SK-N-SH (cell line): ENCODE measurements at regions not wholly inside any gene's neighbourhood (a gene's known extent, or its start where the extent isn't known, plus 50 kb on each side); places are given as distances from the start of the nearest gene placed in this dataset.

ENCODE experiments used
- CTCF ChIA-PET: fragments of 300-600, 350-600 bp; formaldehyde crosslinking; extraction: SDS; loops from one replicate; lab custom pipeline; 2021; lab: Yijun Ruan, JAX
- POLR2A ChIA-PET: fragments of 350-600 bp; sonication (Branson Sonifier 250); formaldehyde crosslinking; extraction: SDS; loops from one replicate; lab custom pipeline; 2020; ENCODE audit warnings: antibody characterized with exemption, inconsistent platforms; lab: Yijun Ruan, JAX
- DNase-seq: peaks from one replicate; pipeline ENCODE4 v3.0.0; 2012
- H2AFZ ChIP-seq: fragments of 200-600 bp; sonication (generic); 2 replicates; pipeline ENCODE4 v1.8.1; 2016; ENCODE audit warnings: antibody characterized with exemption, mild to moderate bottlenecking, low read depth
- H3F3A ChIP-seq: fragments of 200-600 bp; sonication (generic); replicated peaks from 2 replicates; pipeline ENCODE3; 2016; ENCODE audit warnings: antibody characterized with exemption, mild to moderate bottlenecking; ENCODE audit not compliant: insufficient read depth
- H3K27ac ChIP-seq, 2 experiments: fragments of 200-500 bp in 1 of 2; fragments of 200-600 bp in 1 of 2; sonication (Bioruptor generic) in 1 of 2; sonication (generic), shearing (Covaris generic) in 1 of 2; 2 replicates each; pipeline versions ENCODE4 v1.5.1 to v1.6.1; 2014 to 2016; ENCODE audit warnings: low read depth in 2 of 2, inconsistent platforms in 1 of 2, low read length in 1 of 2, mild to moderate bottlenecking in 1 of 2, mixed read lengths in 1 of 2
- H3K27me3 ChIP-seq: fragments of 200-600 bp; sonication (generic), shearing (Covaris generic); 2 replicates; pipeline ENCODE4 v1.6.1; 2016; ENCODE audit warnings: mixed run types; ENCODE audit not compliant: insufficient read depth
- H3K36me3 ChIP-seq, 2 experiments: fragments of 200-500 bp in 1 of 2; fragments of 200-600 bp in 1 of 2; sonication (Bioruptor generic) in 1 of 2; sonication (generic) in 1 of 2; replicated peaks in 1 of 2; 2 replicates each; pipeline versions ENCODE3 to v1.5.1; 2014 to 2016; ENCODE audit warnings: low read length in 1 of 2, mild to moderate bottlenecking in 1 of 2; ENCODE audit not compliant: insufficient read depth in 2 of 2, control insufficient read depth in 1 of 2
- H3K4me1 ChIP-seq, 2 experiments: fragments of 200-500 bp in 1 of 2; fragments of 200-600 bp in 1 of 2; sonication (Bioruptor generic) in 1 of 2; sonication (generic), shearing (Covaris generic) in 1 of 2; 2 replicates each; pipeline versions ENCODE4 v1.5.1 to v1.6.1; 2014 to 2016; ENCODE audit warnings: low read depth in 1 of 2, low read length in 1 of 2, mixed run types in 1 of 2; ENCODE audit not compliant: insufficient read depth in 2 of 2, control insufficient read depth in 1 of 2
- H3K4me2 ChIP-seq: fragments of 200-600 bp; sonication (generic), shearing (Covaris generic); 2 replicates; pipeline ENCODE4 v1.6.1; 2017; ENCODE audit warnings: mixed run types
- H3K4me3 ChIP-seq, 2 experiments: fragments of 200-500 bp in 1 of 2; fragments of 200-600 bp in 1 of 2; sonication (Bioruptor generic) in 1 of 2; sonication (generic), shearing (Covaris generic) in 1 of 2; 2 replicates each; pipeline versions ENCODE4 v1.5.1 to v1.8.1; 2014 to 2016; ENCODE audit warnings: low read depth in 2 of 2, inconsistent platforms in 1 of 2, low read length in 1 of 2, mild to moderate bottlenecking in 1 of 2, mixed read lengths in 1 of 2, moderate library complexity in 1 of 2
- H3K79me2 ChIP-seq: fragments of 200-600 bp; sonication (generic); 2 replicates; pipeline ENCODE4 v1.8.1; 2017; ENCODE audit warnings: mild to moderate bottlenecking; ENCODE audit not compliant: insufficient read depth
- H3K9ac ChIP-seq: fragments of 200-600 bp; sonication (generic); 2 replicates; pipeline ENCODE4 v1.6.1; 2017; ENCODE audit warnings: mixed run types
- H3K9me2 ChIP-seq: fragments of 200-600 bp; sonication (generic); 2 replicates; pipeline ENCODE4 v1.6.1; 2017; ENCODE audit warnings: mixed run types
- H3K9me3 ChIP-seq: fragments of 200-600 bp; sonication (generic); 2 replicates; pipeline ENCODE4 v1.6.1; 2017; ENCODE audit warnings: mixed run types, mild to moderate bottlenecking, moderate library complexity
- H4K20me1 ChIP-seq: fragments of 200-600 bp; sonication (generic); 2 replicates; pipeline ENCODE4 v1.6.1; 2017; ENCODE audit warnings: mild to moderate bottlenecking, mixed run types; ENCODE audit not compliant: insufficient read depth
- CHD2 ChIP-seq: fragments of 150-350 bp; IDR thresholded peaks from 2 replicates; pipeline ENCODE4 v1.6.1; 2018; ENCODE audit warnings: low read length; ENCODE audit not compliant: partially characterized antibody
- ELF1 ChIP-seq: IDR thresholded peaks from 2 replicates; pipeline ENCODE4 v1.4.0; 2012
- EP300 ChIP-seq, 2 experiments: IDR thresholded peaks; 2 replicates each; pipeline versions ENCODE4 v1.4.0 to v1.6.1; 2012; ENCODE audit warnings: borderline replicate concordance in 1 of 2, low read depth in 1 of 2, low read length in 1 of 2
- EZH2phosphoT487 ChIP-seq: fragments of 200-600 bp; sonication (generic); IDR thresholded peaks from 2 replicates; pipeline ENCODE4 v1.6.1; 2017; ENCODE audit warnings: low read depth, mixed run types, mild to moderate bottlenecking, antibody characterized with exemption, moderate library complexity, borderline replicate concordance
- FOXJ3 ChIP-seq: sonication (generic); formaldehyde crosslinking; IDR thresholded peaks from 2 replicates; pipeline ENCODE4 v1.5.1; 2020; ENCODE audit warnings: mild to moderate bottlenecking, missing genetic modification reagents
- FOXM1 ChIP-seq: IDR thresholded peaks from 2 replicates; pipeline ENCODE4 v1.4.0; 2012; ENCODE audit warnings: low read depth, mild to moderate bottlenecking
- GABPA ChIP-seq: IDR thresholded peaks from 2 replicates; pipeline ENCODE4 v1.4.0; 2012; ENCODE audit warnings: low read depth, mild to moderate bottlenecking
- GATA2 ChIP-seq: sonication (generic); formaldehyde crosslinking; IDR thresholded peaks from 2 replicates; pipeline ENCODE4 v1.5.0; 2020; ENCODE audit warnings: mild to moderate bottlenecking, missing genetic modification reagents
- MXI1 ChIP-seq: IDR thresholded peaks from 2 replicates; pipeline ENCODE4 v1.6.1; 2012; ENCODE audit warnings: mild to moderate bottlenecking, low read depth, low read length, improper control_type of control experiment
- NRF1 ChIP-seq: IDR thresholded peaks from 2 replicates; pipeline ENCODE4 v1.6.1; 2012; ENCODE audit warnings: low read depth, mild to moderate bottlenecking, low read length
- PBX3 ChIP-seq: IDR thresholded peaks from 2 replicates; pipeline ENCODE4; 2012
- POLR2AphosphoS5 ChIP-seq: IDR thresholded peaks from 2 replicates; pipeline ENCODE4 v1.6.1; 2012; ENCODE audit warnings: low read depth, low read length
- RCOR1 ChIP-seq: fragments of 150-350 bp; IDR thresholded peaks from 2 replicates; pipeline ENCODE4 v1.6.1; 2017; ENCODE audit warnings: antibody characterized with exemption, low read length
- RFX5 ChIP-seq: IDR thresholded peaks from 2 replicates; pipeline ENCODE4 v1.6.1; 2012; ENCODE audit warnings: mild to moderate bottlenecking, improper control_type of control experiment, low read length
- RXRA ChIP-seq: IDR thresholded peaks from 2 replicates; pipeline ENCODE4 v1.4.0; 2012; ENCODE audit warnings: low read depth, mild to moderate bottlenecking, borderline replicate concordance
- SIN3A ChIP-seq: IDR thresholded peaks from 2 replicates; pipeline ENCODE4 v1.6.1; 2012; ENCODE audit warnings: low read depth, mild to moderate bottlenecking, low read length, moderate library complexity, borderline replicate concordance
- SMC3 ChIP-seq: IDR thresholded peaks from 2 replicates; pipeline ENCODE4 v1.6.1; 2012; ENCODE audit warnings: low read depth, low read length, improper control_type of control experiment
- TAF1 ChIP-seq: IDR thresholded peaks from 2 replicates; pipeline ENCODE4 v1.6.1; 2012; ENCODE audit warnings: low read depth, mild to moderate bottlenecking, low read length, moderate library complexity, borderline replicate concordance
- TCF12 ChIP-seq: IDR thresholded peaks from 2 replicates; pipeline ENCODE4 v1.4.0; 2012
- TEAD4 ChIP-seq: IDR thresholded peaks from 2 replicates; pipeline ENCODE4 v1.4.0; 2012; ENCODE audit warnings: mild to moderate bottlenecking, borderline replicate concordance; ENCODE audit not compliant: insufficient read depth
- WGBS: methylation state at CpG from one replicate; pipeline ENCODE4 v1.1.6; 2017; ENCODE audit warnings: low lambda C conversion rate; 5-methylcytosine and 5-hydroxymethylcytosine counted together
- TF ChIP-seq, protein P1 (sequence below): IDR thresholded peaks from 2 replicates; pipeline ENCODE4 v1.4.0; 2012; ENCODE audit warnings: low read depth
- TF ChIP-seq, protein P2 (sequence below): fragments of 200-600 bp; sonication (generic); IDR thresholded peaks from 2 replicates; pipeline ENCODE4 v1.6.1; 2017; ENCODE audit warnings: antibody characterized with exemption, mild to moderate bottlenecking, moderate library complexity
- TF ChIP-seq, protein P3 (sequence below): IDR thresholded peaks from 2 replicates; pipeline ENCODE4 v1.4.0; 2012; ENCODE audit warnings: low read depth, borderline replicate concordance

DNA sequence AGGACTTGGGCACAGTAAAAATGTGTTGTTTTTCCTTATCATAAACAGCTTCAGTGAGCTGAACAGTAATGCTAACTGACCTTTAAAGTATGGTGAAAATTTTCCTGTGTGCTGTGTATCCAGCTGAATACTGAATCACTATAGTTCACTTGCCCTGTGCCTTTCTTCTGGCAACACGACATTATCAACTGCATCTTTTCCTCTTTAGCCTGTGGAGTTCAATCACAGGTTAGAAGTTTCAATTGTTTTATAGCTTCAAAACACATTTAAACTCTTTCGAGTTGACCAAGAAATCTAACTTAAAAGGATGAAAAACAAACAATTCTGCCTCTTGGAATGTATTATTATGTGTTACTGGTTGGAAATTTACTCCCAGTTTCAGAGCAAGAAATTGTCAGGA lies 1120.7 kb upstream of the ALCAM start:
- ChIA-PET CTCF (interaction anchor here (1.4 kb wide), 1 partner anchor 8 kb away, joined by 3 read pairs; no protein-coding TSS in a partner anchor), POLR2A (no interaction called here)
- Histone ChIP-seq H3K27me3 (no peaks in the 10 kb centered on the region), H3K9ac (no peak overlapping the region), H3K27ac (0 out of 4 replicates have a peak overlapping the region, but pooled peaks of 1 of the 2 experiments have one; percentile 16), H3K9me2 (no peaks in the 10 kb centered on the region), H3K9me3 (no peaks in the 10 kb centered on the region), H3K79me2 (no peaks in the 10 kb centered on the region), H3K36me3 (no peaks in the 10 kb centered on the region), H4K20me1 (no peaks in the 10 kb centered on the region), H3K4me1 (no peaks in the 10 kb centered on the region; a peak in 1 of 4 replicates), H3K4me2 (no peak overlapping the region), H3F3A (no peaks in the 10 kb centered on the region), H2AFZ (peak overlapping the region; percentile 33; the same call in 1 of the 2 replicates), H3K4me3 (no peak overlapping the region)
- DNase-seq: no peak
- WGBS: 19% methylated on average over 2 of the region's 2 CpGs
- no peak for TF ChIP-seq TEAD4
- no peak for TF ChIP-seq PBX3
- no peak for TF ChIP-seq CHD2
- TF ChIP-seq RXRA: no peak
- TF ChIP-seq, protein P1, sequence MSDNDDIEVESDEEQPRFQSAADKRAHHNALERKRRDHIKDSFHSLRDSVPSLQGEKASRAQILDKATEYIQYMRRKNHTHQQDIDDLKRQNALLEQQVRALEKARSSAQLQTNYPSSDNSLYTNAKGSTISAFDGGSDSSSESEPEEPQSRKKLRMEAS: no peak
- no peak for TF ChIP-seq POLR2AphosphoS5
- TF ChIP-seq RCOR1: no peak
- TF ChIP-seq ELF1: no peak
- no peak for TF ChIP-seq TCF12
- no peak for TF ChIP-seq SMC3
- TF ChIP-seq FOXM1: no peak
- no peak for TF ChIP-seq SIN3A
- no peak for TF ChIP-seq RFX5
- no peak for TF ChIP-seq NRF1

- no peak for DNase-seq
- H3K4me2 ChIP-seq: no peak overlapping the region
- ChIA-PET POLR2A (no interaction called here), CTCF (no interaction called here)
- no peaks in the 10 kb centered on the region for H3K79me2 ChIP-seq
- 92% methylated on average over 4 of the region's 4 CpGs for WGBS
- no peak overlapping the region for H3K9ac ChIP-seq
- H2AFZ ChIP-seq: no peak overlapping the region
- no peaks in the 10 kb centered on the region for H3F3A ChIP-seq
- no peaks in the 10 kb centered on the region for H3K4me1 ChIP-seq
- H3K27me3 ChIP-seq: no peaks in the 10 kb centered on the region
- H3K9me2 ChIP-seq: no peaks in the 10 kb centered on the region
- no peaks in the 10 kb centered on the region for H3K36me3 ChIP-seq
- no peaks in the 10 kb centered on the region for H4K20me1 ChIP-seq
- H3K4me3 ChIP-seq: no peak overlapping the region
- no peaks in the 10 kb centered on the region for H3K9me3 ChIP-seq
- no peak overlapping the region for H3K27ac ChIP-seq
- no peak for TF ChIP-seq GABPA
- no peak for TF ChIP-seq SIN3A
- TF ChIP-seq RCOR1: no peak
- TF ChIP-seq EP300 (IDR thresholded peaks at IDR 0.05; ENCODE audit: borderline replicate concordance in 1 of 2, low read depth in 1 of 2, low read length in 1 of 2): no peak
- TF ChIP-seq, protein P2, sequence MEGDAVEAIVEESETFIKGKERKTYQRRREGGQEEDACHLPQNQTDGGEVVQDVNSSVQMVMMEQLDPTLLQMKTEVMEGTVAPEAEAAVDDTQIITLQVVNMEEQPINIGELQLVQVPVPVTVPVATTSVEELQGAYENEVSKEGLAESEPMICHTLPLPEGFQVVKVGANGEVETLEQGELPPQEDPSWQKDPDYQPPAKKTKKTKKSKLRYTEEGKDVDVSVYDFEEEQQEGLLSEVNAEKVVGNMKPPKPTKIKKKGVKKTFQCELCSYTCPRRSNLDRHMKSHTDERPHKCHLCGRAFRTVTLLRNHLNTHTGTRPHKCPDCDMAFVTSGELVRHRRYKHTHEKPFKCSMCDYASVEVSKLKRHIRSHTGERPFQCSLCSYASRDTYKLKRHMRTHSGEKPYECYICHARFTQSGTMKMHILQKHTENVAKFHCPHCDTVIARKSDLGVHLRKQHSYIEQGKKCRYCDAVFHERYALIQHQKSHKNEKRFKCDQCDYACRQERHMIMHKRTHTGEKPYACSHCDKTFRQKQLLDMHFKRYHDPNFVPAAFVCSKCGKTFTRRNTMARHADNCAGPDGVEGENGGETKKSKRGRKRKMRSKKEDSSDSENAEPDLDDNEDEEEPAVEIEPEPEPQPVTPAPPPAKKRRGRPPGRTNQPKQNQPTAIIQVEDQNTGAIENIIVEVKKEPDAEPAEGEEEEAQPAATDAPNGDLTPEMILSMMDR: no peak
- no peak for TF ChIP-seq TEAD4
- TF ChIP-seq, protein P3, sequence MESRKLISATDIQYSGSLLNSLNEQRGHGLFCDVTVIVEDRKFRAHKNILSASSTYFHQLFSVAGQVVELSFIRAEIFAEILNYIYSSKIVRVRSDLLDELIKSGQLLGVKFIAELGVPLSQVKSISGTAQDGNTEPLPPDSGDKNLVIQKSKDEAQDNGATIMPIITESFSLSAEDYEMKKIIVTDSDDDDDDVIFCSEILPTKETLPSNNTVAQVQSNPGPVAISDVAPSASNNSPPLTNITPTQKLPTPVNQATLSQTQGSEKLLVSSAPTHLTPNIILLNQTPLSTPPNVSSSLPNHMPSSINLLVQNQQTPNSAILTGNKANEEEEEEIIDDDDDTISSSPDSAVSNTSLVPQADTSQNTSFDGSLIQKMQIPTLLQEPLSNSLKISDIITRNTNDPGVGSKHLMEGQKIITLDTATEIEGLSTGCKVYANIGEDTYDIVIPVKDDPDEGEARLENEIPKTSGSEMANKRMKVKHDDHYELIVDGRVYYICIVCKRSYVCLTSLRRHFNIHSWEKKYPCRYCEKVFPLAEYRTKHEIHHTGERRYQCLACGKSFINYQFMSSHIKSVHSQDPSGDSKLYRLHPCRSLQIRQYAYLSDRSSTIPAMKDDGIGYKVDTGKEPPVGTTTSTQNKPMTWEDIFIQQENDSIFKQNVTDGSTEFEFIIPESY: no peak
- TF ChIP-seq RFX5: no peak
- no peak for TF ChIP-seq EZH2phosphoT487
- TF ChIP-seq TCF12: no peak
- TF ChIP-seq FOXJ3 (CRISPR knock-in tag): no peak
- no peak for TF ChIP-seq TAF1
- TF ChIP-seq RXRA: no peak
- no peak for TF ChIP-seq MXI1
- TF ChIP-seq GATA2 (CRISPR knock-in tag): no peak
- TF ChIP-seq POLR2AphosphoS5: no peak
These were observed 1109.2 kb upstream of the ALCAM start for GRCh38 chr3:104257486-104257885.
